ENCODE measurements at regions not wholly inside any gene's neighbourhood (a gene's known extent, or its start where the extent isn't known, plus 50 kb on each side); places are given as distances from the start of the nearest gene placed in this dataset.

DNA sequence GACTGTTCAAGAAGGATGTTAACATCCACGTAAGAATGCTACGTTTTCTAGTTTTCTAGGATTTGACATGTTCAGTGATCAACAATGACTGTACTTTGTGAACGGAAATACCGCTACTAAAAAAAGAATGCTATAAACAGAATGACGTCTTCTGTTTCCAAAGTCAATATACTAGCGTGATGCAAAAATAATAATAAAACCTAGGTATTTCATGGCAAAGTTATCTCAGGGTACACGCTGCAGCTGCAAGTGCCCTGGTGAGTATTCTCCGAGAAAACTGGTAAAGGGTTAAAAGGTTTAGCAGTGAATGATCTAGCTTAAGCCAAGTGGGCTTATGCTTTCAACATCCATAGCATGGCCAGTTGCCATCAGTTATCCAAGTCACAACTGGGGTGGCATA is 653.3 kb upstream of the PFKP start:
- Histone ChIP-seq H3K4me1 (ENCODE audit: insufficient read depth, low read length) (no peaks in the 10 kb centered on the region), H3K27ac (ENCODE audit: low read depth, low read length) (no peak overlapping the region), H3K4me3 (ENCODE audit: low read length in 2 of 2) (no peak overlapping the region), H3K27me3 (ENCODE audit: insufficient read depth, low read length) (no peaks in the 10 kb centered on the region), H3K36me3 (ENCODE audit: insufficient read depth, low read length) (no peaks in the 10 kb centered on the region), H3K9me3 (ENCODE audit: control insufficient read depth in 1 of 2, low read length in 2 of 2) (no peaks in the 10 kb centered on the region)
- no peaks in the 10 kb centered on the region for H3K4me1 Mint-ChIP-seq
- H3K27me3 Mint-ChIP-seq = no peaks in the 10 kb centered on the region
- H3K9me3 Mint-ChIP-seq = peaks cover 0 to 6% (median 0%) of the 10 kb centered on the region in 8 donors
- intact Hi-C loops (cut with micrococcal nuclease) = no loop called here
- CTCF ChIA-PET (ENCODE audit: partially characterized antibody) = no interaction called here
- DNase-seq = no peak
- no peak overlapping the region for H3K4me3 Mint-ChIP-seq
- no peak overlapping the region for H3K27ac Mint-ChIP-seq
- POLR2A ChIA-PET (ENCODE audit: partially characterized antibody) = no interaction called here
- no peaks in the 10 kb centered on the region for H3K36me3 Mint-ChIP-seq

DNA sequence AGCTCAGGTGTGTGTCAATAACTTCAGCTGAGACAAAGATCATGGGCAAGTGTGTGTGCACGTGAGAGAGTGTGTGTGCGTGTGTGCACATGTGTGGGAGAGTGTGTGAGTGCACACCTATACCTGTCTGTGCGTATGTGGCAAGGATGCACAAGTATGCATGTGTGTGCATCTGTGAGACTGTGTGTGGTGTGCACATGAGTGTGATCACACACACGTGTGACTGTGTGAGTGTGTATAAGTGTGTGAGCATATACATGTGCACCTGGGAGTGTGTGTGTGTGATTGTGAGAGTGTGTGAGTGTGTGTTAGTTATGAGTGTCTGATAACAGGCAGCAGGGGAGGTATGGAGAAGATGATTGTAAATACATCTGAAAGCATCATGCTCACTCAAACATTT is 657.3 kb upstream of the PFKP start:
- intact Hi-C loops (cut with micrococcal nuclease) = no loop called here
- Mint-ChIP-seq H3K4me3 (no peak overlapping the region), H3K27ac (no peak overlapping the region), H3K36me3 (no peaks in the 10 kb centered on the region), H3K4me1 (no peaks in the 10 kb centered on the region), H3K27me3 (peaks cover 0 to 2% of the 10 kb centered on the region in 2 donors), H3K9me3 (peaks cover 0 to 9% (median 0%) of the 10 kb centered on the region in 8 donors)
- Histone ChIP-seq H3K27me3 (ENCODE audit: insufficient read depth, low read length) (no peaks in the 10 kb centered on the region), H3K36me3 (ENCODE audit: insufficient read depth, low read length) (no peaks in the 10 kb centered on the region), H3K9me3 (ENCODE audit: control insufficient read depth in 1 of 2, low read length in 2 of 2) (no peaks in the 10 kb centered on the region), H3K4me3 (ENCODE audit: low read length in 2 of 2) (no peak overlapping the region), H3K4me1 (ENCODE audit: insufficient read depth, low read length) (no peaks in the 10 kb centered on the region), H3K27ac (ENCODE audit: low read depth, low read length) (no peak overlapping the region)
- no peak for DNase-seq
- ChIA-PET POLR2A (ENCODE audit: partially characterized antibody) (no interaction called here), CTCF (ENCODE audit: partially characterized antibody) (interaction anchor here (0.5 to 0.6 kb wide), 2 partner anchors 521 to 1850 kb away, joined by 4 to 6 read pairs; no protein-coding TSS in a partner anchor)

DNA sequence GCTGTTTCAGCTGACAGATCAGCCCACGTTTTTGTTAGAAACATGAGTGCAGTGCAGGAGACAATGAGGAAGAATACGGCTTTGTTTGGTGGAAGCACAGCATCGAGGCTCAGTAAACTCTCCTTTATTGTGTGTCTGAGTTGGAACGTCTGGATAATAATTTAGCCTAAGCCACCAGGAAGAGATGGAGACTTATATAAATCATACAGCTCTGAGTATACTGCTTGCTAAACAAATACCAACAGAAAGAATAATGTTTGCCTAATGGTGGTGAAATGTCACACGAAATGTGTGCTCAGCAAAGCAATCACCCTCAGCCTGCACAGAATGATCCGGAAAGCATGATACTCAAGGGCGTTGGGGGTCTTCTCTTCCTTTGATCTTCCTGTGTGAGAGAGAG is 664.1 kb upstream of the ADARB2 start:
- no peaks in the 10 kb centered on the region for H3K9me3 ChIP-seq (ENCODE audit: control insufficient read depth in 1 of 2, low read length in 2 of 2)
- no peaks in the 10 kb centered on the region for H3K27me3 ChIP-seq (ENCODE audit: insufficient read depth, low read length)
- CTCF ChIA-PET (ENCODE audit: partially characterized antibody) = no interaction called here
- no peaks in the 10 kb centered on the region for H3K4me1 ChIP-seq (ENCODE audit: insufficient read depth, low read length)
- no peak overlapping the region for H3K27ac ChIP-seq (ENCODE audit: low read depth, low read length)
- no peak overlapping the region for H3K4me3 Mint-ChIP-seq
- H3K4me3 ChIP-seq (ENCODE audit: low read length in 2 of 2) = no peak overlapping the region
- H3K9me3 Mint-ChIP-seq = peaks cover 0 to 6% (median 0%) of the 10 kb centered on the region in 8 donors
- POLR2A ChIA-PET (ENCODE audit: partially characterized antibody) = no interaction called here
- no peaks in the 10 kb centered on the region for H3K4me1 Mint-ChIP-seq
- H3K27me3 Mint-ChIP-seq = peaks cover 0 to 3% of the 10 kb centered on the region in 2 donors
- H3K36me3 ChIP-seq (ENCODE audit: insufficient read depth, low read length) = no peaks in the 10 kb centered on the region
- intact Hi-C loops (cut with micrococcal nuclease) = no loop called here
- DNase-seq = no peak
- no peaks in the 10 kb centered on the region for H3K36me3 Mint-ChIP-seq
- no peak overlapping the region for H3K27ac Mint-ChIP-seq

DNA sequence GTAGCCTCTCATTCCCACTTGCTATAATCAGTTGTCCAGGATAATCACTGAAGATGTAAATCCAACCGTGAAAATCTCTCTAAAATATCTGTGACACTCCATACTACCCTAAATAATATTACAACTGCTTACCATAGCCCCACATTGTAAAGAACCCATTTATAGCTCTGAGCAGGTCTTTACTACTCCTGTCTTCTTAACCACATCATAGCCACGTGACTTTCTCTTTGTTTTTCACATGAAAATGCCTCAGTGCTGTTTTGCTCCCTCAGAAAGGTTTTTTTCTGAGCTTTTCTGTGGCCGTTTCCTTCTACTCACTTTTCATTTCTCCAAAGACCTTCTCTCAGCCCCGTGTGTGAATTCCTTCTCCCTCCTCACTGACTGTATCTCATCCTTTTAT is 662.2 kb upstream of the ADARB2 start:
- H3K27ac Mint-ChIP-seq = no peak overlapping the region
- peaks cover 0 to 3% (median 0%) of the 10 kb centered on the region in 8 donors for H3K9me3 Mint-ChIP-seq
- no peaks in the 10 kb centered on the region for H3K36me3 Mint-ChIP-seq
- no peaks in the 10 kb centered on the region for H3K9me3 ChIP-seq (ENCODE audit: control insufficient read depth in 1 of 2, low read length in 2 of 2)
- no peaks in the 10 kb centered on the region for H3K36me3 ChIP-seq (ENCODE audit: insufficient read depth, low read length)
- no peaks in the 10 kb centered on the region for H3K27me3 ChIP-seq (ENCODE audit: insufficient read depth, low read length)
- POLR2A ChIA-PET (ENCODE audit: partially characterized antibody) = no interaction called here
- no peak for DNase-seq
- CTCF ChIA-PET (ENCODE audit: partially characterized antibody) = no interaction called here
- intact Hi-C loops (cut with micrococcal nuclease) = no loop called here
- no peak overlapping the region for H3K4me3 Mint-ChIP-seq
- H3K27me3 Mint-ChIP-seq = peaks cover 0 to 1% of the 10 kb centered on the region in 2 donors
- no peaks in the 10 kb centered on the region for H3K4me1 ChIP-seq (ENCODE audit: insufficient read depth, low read length)
- no peak overlapping the region for H3K27ac ChIP-seq (ENCODE audit: low read depth, low read length)
- no peak overlapping the region for H3K4me3 ChIP-seq (ENCODE audit: low read length in 2 of 2)
- H3K4me1 Mint-ChIP-seq = no peaks in the 10 kb centered on the region

DNA sequence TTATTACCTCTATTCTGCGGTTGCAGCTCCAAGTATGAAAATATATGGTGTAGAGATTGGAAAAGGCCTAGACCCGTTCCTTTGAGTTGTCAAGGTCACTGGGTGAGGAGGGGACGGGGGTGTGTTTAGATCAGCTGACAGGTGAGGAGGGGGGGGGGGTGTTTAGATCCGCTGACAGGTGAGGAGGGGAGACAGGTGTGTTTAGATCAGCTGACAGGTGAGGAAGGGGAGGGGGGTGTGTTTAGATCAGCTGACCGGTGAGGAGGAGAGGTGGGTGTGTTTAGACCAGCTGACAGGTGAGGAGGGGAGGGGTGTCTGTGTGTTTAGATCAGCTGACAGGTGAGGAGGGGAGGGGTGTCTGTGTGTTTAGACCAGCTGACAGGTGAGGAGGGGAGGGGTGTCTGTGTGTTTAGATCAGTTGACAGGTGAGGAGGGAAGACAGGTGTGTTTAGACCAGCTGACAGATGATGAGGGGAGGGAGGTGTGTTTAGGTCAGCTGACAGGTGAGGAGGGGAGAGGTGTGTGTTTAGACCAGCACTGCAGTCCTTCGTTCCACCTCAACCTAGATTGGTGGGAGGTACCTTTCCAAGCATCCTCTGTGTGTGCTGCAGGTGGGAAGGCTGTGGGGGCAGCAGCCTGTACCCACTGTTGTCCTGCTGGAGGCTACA is 655.0 kb upstream of the ADARB2 start:
- intact Hi-C loops (cut with micrococcal nuclease) = no loop called here

DNA sequence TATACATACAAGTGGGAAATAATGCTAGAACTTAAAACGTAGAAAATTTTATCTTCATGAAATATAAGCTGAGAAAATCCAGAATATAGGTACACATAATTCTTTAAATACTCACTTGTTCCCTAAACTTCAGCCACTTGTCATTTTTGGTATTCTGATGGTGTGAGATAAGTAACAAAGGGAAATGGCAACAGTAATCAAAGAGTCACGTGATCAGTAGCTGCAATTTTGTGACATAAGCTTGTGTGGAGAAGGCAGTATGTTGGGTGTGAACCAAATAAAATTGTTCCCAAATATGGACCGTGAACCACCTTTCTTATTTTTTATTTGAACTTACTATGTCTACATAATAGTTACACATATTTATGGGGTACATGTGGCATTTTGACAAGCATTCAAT is 650.3 kb upstream of the ADARB2 start:
- POLR2A ChIA-PET (ENCODE audit: partially characterized antibody) = no interaction called here
- Mint-ChIP-seq H3K36me3 (no peaks in the 10 kb centered on the region), H3K27me3 (peaks cover 3 to 6% of the 10 kb centered on the region in 2 donors), H3K4me1 (no peaks in the 10 kb centered on the region), H3K27ac (no peak overlapping the region), H3K4me3 (no peak overlapping the region), H3K9me3 (peaks cover 0 to 7% (median 0%) of the 10 kb centered on the region in 8 donors)
- Histone ChIP-seq H3K4me3 (ENCODE audit: low read length in 2 of 2) (no peak overlapping the region), H3K27ac (ENCODE audit: low read depth, low read length) (no peak overlapping the region), H3K4me1 (ENCODE audit: insufficient read depth, low read length) (no peaks in the 10 kb centered on the region), H3K27me3 (ENCODE audit: insufficient read depth, low read length) (no peaks in the 10 kb centered on the region), H3K9me3 (ENCODE audit: control insufficient read depth in 1 of 2, low read length in 2 of 2) (no peaks in the 10 kb centered on the region), H3K36me3 (ENCODE audit: insufficient read depth, low read length) (no peaks in the 10 kb centered on the region)
- no peak for DNase-seq
- CTCF ChIA-PET (ENCODE audit: partially characterized antibody) = no interaction called here
- intact Hi-C loops (cut with micrococcal nuclease) = no loop called here

More for the DNA sequence above, 655.0 kb upstream of the ADARB2 start:
- no peaks in the 10 kb centered on the region for H3K9me3 ChIP-seq (ENCODE audit: control insufficient read depth in 1 of 2, low read length in 2 of 2)
- no peak overlapping the region for H3K27ac ChIP-seq (ENCODE audit: low read depth, low read length)
- H3K9me3 Mint-ChIP-seq = peaks cover 0 to 5% (median 0%) of the 10 kb centered on the region in 8 donors
- ChIA-PET POLR2A (ENCODE audit: partially characterized antibody) (no interaction called here), CTCF (ENCODE audit: partially characterized antibody) (interaction anchor here (0.6 kb wide), 1 partner anchor 24 kb away, joined by 3 read pairs; no protein-coding TSS in a partner anchor)
- H3K4me1 Mint-ChIP-seq = no peaks in the 10 kb centered on the region
- H3K27me3 Mint-ChIP-seq = peaks cover 1 to 6% of the 10 kb centered on the region in 2 donors
- no peaks in the 10 kb centered on the region for H3K36me3 ChIP-seq (ENCODE audit: insufficient read depth, low read length)
- no peak overlapping the region for H3K27ac Mint-ChIP-seq
- DNase-seq = no peak
- no peak overlapping the region for H3K4me3 Mint-ChIP-seq
- no peaks in the 10 kb centered on the region for H3K27me3 ChIP-seq (ENCODE audit: insufficient read depth, low read length)
- H3K4me3 ChIP-seq (ENCODE audit: low read length in 2 of 2) = no peak overlapping the region
- no peaks in the 10 kb centered on the region for H3K36me3 Mint-ChIP-seq
- H3K4me1 ChIP-seq (ENCODE audit: insufficient read depth, low read length) = no peaks in the 10 kb centered on the region

DNA sequence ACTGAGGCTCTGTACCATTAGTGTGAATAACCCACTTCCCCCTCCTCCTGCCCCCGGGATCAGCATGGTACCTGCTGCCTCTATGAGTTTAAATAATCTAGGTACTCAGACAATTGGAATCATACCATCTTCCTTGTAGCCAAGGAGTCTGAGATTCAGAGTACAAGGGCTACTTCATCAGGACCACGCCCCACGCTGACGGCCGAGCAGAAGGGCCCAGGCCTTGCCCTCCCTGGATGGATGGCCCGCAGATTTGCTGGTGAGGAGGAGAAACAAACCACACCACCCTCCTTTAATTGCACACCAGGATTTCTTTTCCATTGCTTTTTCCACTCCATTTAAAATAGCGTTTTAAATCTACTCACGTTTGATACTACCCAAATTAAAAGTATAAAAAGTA is 649.9 kb upstream of the ADARB2 start:
- H3K27me3 Mint-ChIP-seq = peaks cover 3 to 6% of the 10 kb centered on the region in 2 donors
- Histone ChIP-seq H3K4me1 (ENCODE audit: insufficient read depth, low read length) (no peaks in the 10 kb centered on the region), H3K27ac (ENCODE audit: low read depth, low read length) (no peak overlapping the region), H3K27me3 (ENCODE audit: insufficient read depth, low read length) (no peaks in the 10 kb centered on the region), H3K36me3 (ENCODE audit: insufficient read depth, low read length) (no peaks in the 10 kb centered on the region), H3K9me3 (ENCODE audit: control insufficient read depth in 1 of 2, low read length in 2 of 2) (no peaks in the 10 kb centered on the region), H3K4me3 (ENCODE audit: low read length in 2 of 2) (no peak overlapping the region)
- ChIA-PET CTCF (ENCODE audit: partially characterized antibody) (no interaction called here), POLR2A (ENCODE audit: partially characterized antibody) (no interaction called here)
- H3K9me3 Mint-ChIP-seq = peaks cover 0 to 7% (median 0%) of the 10 kb centered on the region in 8 donors
- H3K4me3 Mint-ChIP-seq = no peak overlapping the region
- no peak for DNase-seq
- no peak overlapping the region for H3K27ac Mint-ChIP-seq
- intact Hi-C loops (cut with micrococcal nuclease) = no loop called here
- no peaks in the 10 kb centered on the region for H3K36me3 Mint-ChIP-seq
- H3K4me1 Mint-ChIP-seq = no peaks in the 10 kb centered on the region
